SK-N-SH treated with all-trans-retinoic acid at 6 μM for 48 hours (cell line): ENCODE measurements at regions not wholly inside any gene's neighbourhood (a gene's known extent, or its start where the extent isn't known, plus 50 kb on each side); places are given as distances from the start of the nearest gene placed in this dataset.

ENCODE experiments used
- ATAC-seq: fragments of 200-7000 bp; cut with Tn5 transposase; 3 replicates; pipeline ENCODE4 v1.9.1; 2020; ENCODE audit warnings: mild to moderate bottlenecking, moderate library complexity
- BACH2 ChIP-seq: fragments of 250-450 bp; sonication (Bioruptor Pico); IDR thresholded peaks from 2 replicates; pipeline ENCODE4 v1.9.0; 2021; ENCODE audit warnings: mild to moderate bottlenecking, borderline replicate concordance
- CSRNP3 ChIP-seq: fragments of 250-450 bp; sonication (Bioruptor Pico); IDR thresholded peaks from 2 replicates; pipeline ENCODE4 v1.5.1; 2021; ENCODE audit warnings: mild to moderate bottlenecking, moderate library complexity
- ESRRG ChIP-seq: fragments of 250-450 bp; sonication (Bioruptor Pico); IDR thresholded peaks from 2 replicates; pipeline ENCODE4 v1.6.1; 2021; ENCODE audit warnings: mild to moderate bottlenecking
- GLIS3 ChIP-seq: fragments of 250-450 bp; sonication (Bioruptor Pico); IDR thresholded peaks from 2 replicates; pipeline ENCODE4 v1.5.0; 2020; ENCODE audit warnings: mild to moderate bottlenecking, moderate library complexity
- OSR1 ChIP-seq: fragments of 250-450 bp; sonication (Bioruptor Pico); IDR thresholded peaks from 2 replicates; pipeline ENCODE4 v1.8.0; 2022; ENCODE audit warnings: moderate library complexity, mild to moderate bottlenecking, inconsistent platforms
- PATZ1 ChIP-seq: fragments of 250-450 bp; sonication (Bioruptor Pico); IDR thresholded peaks from 2 replicates; pipeline ENCODE4 v1.8.0; 2020; ENCODE audit warnings: mild to moderate bottlenecking, moderate library complexity, borderline replicate concordance
- POU6F1 ChIP-seq: fragments of 250-450 bp; sonication (Bioruptor Pico); IDR thresholded peaks from 2 replicates; pipeline ENCODE4 v1.8.0; 2021; ENCODE audit warnings: low read depth, mild to moderate bottlenecking, moderate library complexity, borderline replicate concordance
- PPARA ChIP-seq: fragments of 250-450 bp; sonication (Bioruptor Pico); IDR thresholded peaks from 2 replicates; pipeline ENCODE4 v1.5.0; 2020; ENCODE audit warnings: mild to moderate bottlenecking, borderline replicate concordance
- RARB ChIP-seq: fragments of 250-450 bp; sonication (Bioruptor Pico); IDR thresholded peaks from 2 replicates; pipeline ENCODE4 v1.8.0; 2021; ENCODE audit warnings: mild to moderate bottlenecking, moderate library complexity
- TCF4 ChIP-seq: fragments of 250-450 bp; sonication (Bioruptor Pico); IDR thresholded peaks from 2 replicates; pipeline ENCODE4 v1.8.0; 2021; ENCODE audit warnings: mild to moderate bottlenecking, moderate library complexity, borderline replicate concordance
- TSHZ2 ChIP-seq: fragments of 250-450 bp; sonication (Bioruptor Pico); IDR thresholded peaks from 2 replicates; pipeline ENCODE4 v1.5.0; 2020; ENCODE audit warnings: mild to moderate bottlenecking, moderate library complexity
- ZC3H10 ChIP-seq: fragments of 250-450 bp; sonication (Bioruptor Pico); IDR thresholded peaks from 2 replicates; pipeline ENCODE4 v1.5.1; 2021; ENCODE audit warnings: mild to moderate bottlenecking, moderate library complexity
- ZFP3 ChIP-seq: fragments of 250-450 bp; sonication (Bioruptor Pico); IDR thresholded peaks from 2 replicates; pipeline ENCODE4 v1.5.0; 2020; ENCODE audit warnings: mild to moderate bottlenecking, moderate library complexity
- ZFP30 ChIP-seq: fragments of 450-650 bp; formaldehyde crosslinking; IDR thresholded peaks from 2 replicates; pipeline ENCODE4 v1.5.0; 2022; ENCODE audit warnings: mild to moderate bottlenecking, moderate library complexity
- ZNF565 ChIP-seq: fragments of 450-650 bp; formaldehyde crosslinking; conservative IDR thresholded peaks from 2 replicates; pipeline ENCODE4 v1.5.0; 2020; ENCODE audit warnings: low read depth, mild to moderate bottlenecking, moderate library complexity
- ZNF70 ChIP-seq: fragments of 450-650 bp; formaldehyde crosslinking; IDR thresholded peaks from 2 replicates; pipeline ENCODE4 v1.5.0; 2020; ENCODE audit warnings: mild to moderate bottlenecking, moderate library complexity
- ZNF8 ChIP-seq: fragments of 450-650 bp; formaldehyde crosslinking; IDR thresholded peaks from 2 replicates; pipeline ENCODE4 v1.5.0; 2020; ENCODE audit warnings: mild to moderate bottlenecking, moderate library complexity

- ATAC-seq, result no peak
- TF ChIP-seq ZFP30 (CRISPR knock-in tag) (no peak), PPARA (CRISPR knock-in tag) (no peak), PATZ1 (CRISPR knock-in tag) (no peak), RARB (CRISPR knock-in tag) (no peak), TSHZ2 (CRISPR knock-in tag) (no peak), ESRRG (CRISPR knock-in tag) (no peak)
Observed at GRCh38 chr12:89884952-89885351, 176.3 kb upstream of the ATP2B1 start.

GRCh38 chr12:89884416-89884898, 175.8 kb upstream of the ATP2B1 start:
- no peak for ATAC-seq
- TF ChIP-seq POU6F1 (CRISPR knock-in tag) (no peak), PPARA (CRISPR knock-in tag) (no peak), BACH2 (CRISPR knock-in tag) (no peak), ZC3H10 (CRISPR knock-in tag) (no peak), OSR1 (no peak), CSRNP3 (no peak), ZFP30 (CRISPR knock-in tag) (no peak), ZFP3 (CRISPR knock-in tag) (no peak), ESRRG (CRISPR knock-in tag) (no peak), ZNF565 (CRISPR knock-in tag) (no peak), TSHZ2 (CRISPR knock-in tag) (no peak), ZNF70 (CRISPR knock-in tag) (no peak), GLIS3 (CRISPR knock-in tag) (no peak), TCF4 (CRISPR knock-in tag) (no peak), ZNF8 (CRISPR knock-in tag) (no peak)

GRCh38 chr12:89883630-89884389, 175.2 kb upstream of the ATP2B1 start:
- no peak for ATAC-seq

More at GRCh38 chr12:89883630-89884389, 175.2 kb upstream of the ATP2B1 start:
- no peak for TF ChIP-seq GLIS3 (CRISPR knock-in tag)
